HG02981 (cell line): ENCODE measurements at regions not wholly inside any gene's neighbourhood (a gene's known extent, or its start where the extent isn't known, plus 50 kb on each side); places are given as distances from the start of the nearest gene placed in this dataset.

Source experiments
- ATAC-seq: cut with Tn5 transposase; IDR thresholded peaks from one replicate; pipeline ENCODE4 v1.9.1; 2021; ENCODE audit warnings: mild to moderate bottlenecking, moderate library complexity; ENCODE audit not compliant: unreplicated experiment

DNA sequence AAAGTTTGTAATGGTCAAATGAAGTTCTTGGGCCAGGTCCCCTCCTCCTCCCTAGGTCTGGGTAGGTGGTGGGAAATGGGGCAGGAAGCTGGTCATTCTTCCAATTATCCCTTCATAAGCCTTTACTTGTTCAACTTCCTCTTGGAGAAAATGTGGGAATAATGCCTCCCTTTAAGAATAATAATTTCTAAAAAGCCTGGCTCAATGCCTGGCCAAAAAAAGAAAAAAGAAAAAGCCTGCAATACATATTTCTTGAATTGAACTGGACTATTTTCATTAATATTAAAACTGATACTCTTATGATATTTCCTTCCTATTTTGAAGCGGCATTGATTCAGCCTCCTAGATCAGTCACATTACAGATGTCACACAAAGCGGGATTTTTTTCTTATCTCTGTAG is 600.9 kb downstream of the CCDC171 start:
- no peak for ATAC-seq

DNA sequence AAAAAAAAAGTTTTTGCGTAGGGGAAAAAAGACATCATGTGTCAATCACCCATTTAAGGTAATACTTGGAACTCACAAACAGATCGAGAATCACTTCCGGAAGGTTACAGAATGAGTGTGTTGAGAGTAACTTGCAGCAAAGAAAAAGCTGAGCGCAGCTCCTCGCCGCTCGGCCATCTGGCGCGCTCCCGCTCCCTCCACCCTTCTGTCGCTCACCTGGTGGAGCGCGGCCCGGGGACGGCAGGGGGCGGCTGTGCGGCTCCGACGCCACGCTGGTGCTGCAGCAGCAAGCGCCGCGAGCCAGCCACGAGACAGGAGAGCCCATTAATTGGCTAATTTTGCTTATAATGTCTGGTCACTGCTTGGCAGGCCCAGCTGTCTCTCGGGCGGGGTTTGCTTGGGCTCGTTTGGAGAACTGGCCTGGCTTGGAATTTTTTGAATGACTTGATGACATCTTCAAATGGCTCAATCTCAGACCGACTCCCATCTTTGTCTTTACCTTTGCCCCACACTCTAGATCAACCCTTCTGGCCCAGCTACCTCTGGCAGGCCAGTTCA is 601.8 kb downstream of the CCDC171 start:
- peak; percentile 67 for ATAC-seq

- no peak for ATAC-seq
These were observed 603.0 kb downstream of the CCDC171 start for GRCh38 chr9:16155878-16156277.

- ATAC-seq: no peak
These were observed 604.4 kb downstream of the CCDC171 start for GRCh38 chr9:16157216-16157615.

DNA sequence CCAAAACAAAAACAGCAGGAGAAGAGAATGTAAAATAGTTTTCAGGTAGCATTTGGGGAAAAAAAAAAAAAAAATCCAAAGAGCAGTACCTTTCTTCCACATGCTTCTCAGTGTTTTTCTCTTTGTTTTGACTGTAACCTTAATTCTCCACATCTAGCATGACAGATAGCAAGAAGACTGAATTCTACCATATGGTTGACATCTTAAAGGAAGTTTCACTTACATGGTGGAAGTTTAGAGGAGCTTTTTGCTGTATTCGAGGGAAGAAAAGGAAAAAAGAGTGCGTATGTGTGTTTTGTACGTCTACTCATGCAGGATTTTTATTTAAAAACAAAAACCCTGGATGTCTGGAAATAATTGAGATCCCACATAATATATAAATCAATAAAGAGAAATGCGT is 604.8 kb downstream of the CCDC171 start:
- no peak for ATAC-seq

DNA sequence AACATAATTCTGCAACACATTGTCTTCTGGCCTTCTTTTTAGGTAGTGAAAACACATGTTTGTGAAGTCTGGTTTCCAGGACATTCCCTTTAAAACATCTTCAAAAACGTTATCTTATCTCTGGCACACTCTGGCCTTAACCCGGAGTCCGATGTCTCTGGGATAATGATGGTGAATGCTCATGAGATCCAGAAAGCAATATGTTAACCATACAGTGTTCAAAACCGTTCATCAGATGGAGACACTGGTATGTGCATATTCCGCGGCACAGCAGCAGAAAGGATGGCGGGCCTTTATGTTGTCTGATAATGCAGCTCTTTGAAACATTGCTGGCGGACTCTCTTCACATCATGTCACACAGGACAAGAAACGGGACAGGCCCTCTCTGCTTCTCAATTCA is 605.2 kb downstream of the CCDC171 start:
- ATAC-seq: no peak

DNA sequence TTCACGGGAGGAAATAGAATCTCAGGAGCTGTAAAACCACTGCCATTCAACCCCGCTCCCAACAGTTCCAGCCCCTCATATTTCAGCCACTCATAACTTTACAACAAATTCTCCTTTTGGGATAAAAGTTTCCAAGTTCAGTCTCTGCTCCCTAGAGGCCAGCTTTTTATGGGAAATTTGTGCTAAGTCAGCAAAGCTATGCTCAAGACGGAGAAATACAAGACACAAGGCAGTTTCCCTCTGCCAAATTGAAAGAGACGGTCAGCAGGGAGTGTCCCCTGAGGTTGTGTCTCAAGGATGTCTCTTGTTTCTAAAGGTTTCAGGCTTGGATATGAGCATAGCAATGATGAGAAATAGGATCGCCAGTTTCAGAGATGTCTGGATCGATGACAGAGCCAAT is 608.6 kb downstream of the CCDC171 start:
- ATAC-seq: no peak

GRCh38 chr9:16170119-16170518 is 617.3 kb downstream of the CCDC171 start:
- ATAC-seq: no peak

GRCh38 chr9:16171911-16172310 is 619.1 kb downstream of the CCDC171 start:
- ATAC-seq: no peak

- ATAC-seq: no peak
These were observed 620.0 kb downstream of the CCDC171 start for GRCh38 chr9:16172796-16173195.

DNA sequence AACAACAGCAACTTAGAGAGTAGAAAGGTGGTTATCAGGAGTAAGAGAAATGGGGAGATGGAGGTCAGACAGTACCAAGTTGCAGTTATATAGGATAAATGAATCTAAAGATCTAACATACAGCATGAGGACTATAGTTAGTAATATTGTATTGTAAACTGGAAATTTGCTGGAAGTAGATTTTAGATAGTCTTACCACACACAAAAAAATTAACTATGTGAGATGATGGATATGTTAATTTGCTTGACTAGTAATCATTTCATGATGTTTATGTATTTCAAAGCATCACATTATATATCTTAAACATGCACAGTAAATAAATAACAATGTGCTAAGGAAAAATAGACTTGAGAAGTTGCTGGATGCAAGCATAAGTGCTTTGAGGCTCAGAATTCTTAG is 622.1 kb downstream of the CCDC171 start:
- no peak for ATAC-seq

- no peak for ATAC-seq
These were observed 622.6 kb downstream of the CCDC171 start for GRCh38 chr9:16175461-16175860.

DNA sequence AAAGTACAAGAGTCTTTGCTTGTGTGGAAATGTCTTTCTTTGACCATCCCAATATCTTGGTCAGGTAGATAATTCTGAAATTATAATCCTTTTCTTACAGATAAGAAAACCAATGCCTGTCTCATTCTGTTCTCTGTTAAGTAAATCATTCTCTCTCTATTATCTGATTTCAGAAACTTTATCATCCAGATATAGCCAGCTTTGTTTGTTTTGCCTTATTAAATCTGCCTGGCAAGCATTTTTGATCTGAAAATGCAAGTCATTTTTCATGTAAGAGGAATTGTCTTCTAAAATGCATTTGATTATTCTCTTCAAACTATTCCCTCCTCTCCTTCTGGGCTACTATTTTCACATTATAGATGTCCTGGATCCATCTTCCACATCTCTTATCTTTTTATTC is 625.5 kb downstream of the CCDC171 start:
- ATAC-seq: no peak

- no peak for ATAC-seq
These were observed 626.7 kb downstream of the CCDC171 start for GRCh38 chr9:16179566-16179965.

DNA sequence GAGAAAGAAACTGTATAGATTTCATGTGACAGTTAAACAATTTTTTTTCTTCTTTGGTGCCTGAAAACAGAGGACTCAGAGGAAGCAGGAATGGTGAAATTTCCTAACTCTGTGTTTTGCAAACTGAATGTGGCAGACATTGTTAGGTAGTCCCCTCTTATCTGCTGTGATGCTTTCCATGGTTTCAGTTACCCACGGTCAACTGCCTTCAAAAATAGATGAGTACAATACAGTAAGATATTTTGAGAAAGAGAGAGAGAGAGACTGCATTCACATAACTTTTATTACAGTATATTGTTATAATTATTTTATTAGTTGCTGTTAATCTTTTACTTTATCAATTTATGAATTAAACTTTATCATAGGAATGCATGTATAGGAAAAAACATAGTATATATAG is 627.2 kb downstream of the CCDC171 start:
- no peak for ATAC-seq

- ATAC-seq: no peak
These were observed 627.7 kb downstream of the CCDC171 start for GRCh38 chr9:16180546-16180945.

- no peak for ATAC-seq
These were observed 628.7 kb downstream of the CCDC171 start for GRCh38 chr9:16181539-16181938.

DNA sequence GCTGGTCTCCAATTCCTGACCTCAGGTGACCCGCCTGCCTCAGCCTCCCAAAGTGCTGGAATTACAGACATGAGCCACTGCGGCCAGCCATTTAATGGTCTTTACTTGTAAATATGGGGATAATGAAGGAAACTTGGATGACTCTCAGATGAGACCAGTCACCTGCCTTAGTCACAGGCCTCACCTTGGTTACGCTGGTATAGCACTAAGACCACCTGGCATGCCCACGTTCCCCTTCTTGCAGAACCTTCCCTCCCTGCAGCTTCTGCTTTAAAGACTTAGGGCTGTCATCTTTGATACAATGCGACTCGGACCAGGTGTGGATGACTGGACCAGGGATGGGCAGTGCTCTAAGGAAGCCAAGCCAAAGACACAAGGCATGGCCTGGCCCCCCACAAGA is 629.9 kb downstream of the CCDC171 start:
- ATAC-seq: no peak

DNA sequence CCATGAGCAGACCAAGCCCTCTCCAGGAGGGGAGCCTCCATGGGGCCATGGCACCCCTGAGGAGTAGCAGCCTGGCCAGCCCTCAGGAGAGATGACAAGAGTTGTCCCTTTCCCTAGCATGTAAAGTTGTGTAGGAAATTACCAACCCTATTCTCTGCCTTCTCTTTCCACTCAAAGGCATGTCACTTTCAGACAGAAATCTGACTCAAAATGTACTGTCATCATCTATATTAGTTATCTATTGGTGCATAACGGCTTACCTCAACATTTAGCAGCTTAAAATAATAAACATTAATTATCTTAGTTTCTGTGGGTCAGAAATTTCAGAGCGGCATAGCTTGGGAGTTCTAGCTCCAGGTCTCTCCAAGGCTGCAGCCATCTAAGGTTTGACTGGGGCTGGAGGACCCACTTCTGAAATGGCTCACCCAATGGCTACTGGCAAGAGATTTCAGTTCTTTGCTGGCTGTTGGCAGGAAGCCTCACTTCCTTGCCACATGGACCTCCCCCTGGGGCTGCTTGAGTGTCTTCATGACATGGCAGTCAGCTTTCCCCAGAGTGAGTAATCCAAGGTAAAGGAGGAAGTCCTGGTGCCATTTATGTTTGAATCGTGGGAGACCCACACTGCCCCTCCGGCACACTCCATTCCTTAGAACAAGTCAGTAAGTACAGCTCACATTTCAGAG is 632.3 kb downstream of the CCDC171 start:
- no peak for ATAC-seq

DNA sequence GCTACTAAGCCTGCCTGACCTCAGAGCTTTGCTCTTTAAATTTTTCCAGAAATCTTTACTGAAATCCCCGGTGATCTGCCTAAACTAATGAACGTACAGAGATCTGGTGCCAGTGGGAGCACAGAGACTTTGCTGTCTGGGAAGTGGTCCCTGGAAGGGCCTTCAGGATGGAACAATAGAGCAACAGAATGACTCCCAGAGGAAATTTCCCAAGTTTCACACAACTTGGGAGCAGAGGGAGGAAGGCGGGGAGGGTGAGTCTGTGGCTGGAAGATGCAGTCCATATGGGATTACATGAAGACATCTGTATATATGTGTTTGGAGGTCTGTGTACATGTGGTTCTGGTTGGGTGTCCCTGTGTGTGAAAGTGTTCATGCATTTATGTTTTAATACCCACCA is 638.3 kb downstream of the CCDC171 start:
- ATAC-seq: no peak

DNA sequence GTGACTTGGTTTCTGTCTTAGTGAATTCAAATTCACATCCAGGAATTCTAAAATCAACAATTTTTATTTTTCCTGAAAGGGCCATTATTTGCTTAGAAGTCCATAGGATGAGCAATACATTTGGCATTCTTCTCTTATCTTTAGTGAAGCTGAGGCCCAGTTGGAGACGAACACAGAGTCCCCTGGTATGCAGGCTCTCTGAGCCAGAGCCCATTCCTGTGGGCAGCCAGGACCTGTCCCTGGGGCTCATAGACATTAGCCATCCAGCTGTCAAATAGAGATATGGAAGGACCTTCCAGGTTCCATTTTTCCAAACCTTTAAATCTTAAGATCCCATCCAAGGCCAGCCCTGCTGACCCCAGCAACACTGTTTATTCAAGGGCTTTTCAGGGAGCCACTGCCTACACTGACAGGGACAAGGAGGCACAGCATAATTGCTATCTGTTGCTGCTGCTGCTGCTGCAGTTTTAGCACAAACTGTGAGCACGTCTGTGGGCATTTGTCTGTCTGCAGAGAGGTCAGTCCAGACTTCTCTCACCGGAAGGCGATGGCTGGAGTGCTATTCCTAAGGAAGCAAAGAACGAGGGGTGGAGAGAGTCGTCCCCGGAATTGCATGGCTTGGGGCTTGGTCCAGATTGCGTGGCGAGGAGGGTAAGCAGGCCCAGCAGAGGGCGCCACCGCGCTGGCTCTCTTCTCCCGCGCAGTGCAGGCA is 639.0 kb downstream of the CCDC171 start:
- peak; percentile 90 for ATAC-seq

GRCh38 chr9:16192403-16193017 is 639.7 kb downstream of the CCDC171 start:
- ATAC-seq: no peak
